Neutrophil (primary cell): ENCODE measurements at regions not wholly inside any gene's neighbourhood (a gene's known extent, or its start where the extent isn't known, plus 50 kb on each side); places are given as distances from the start of the nearest gene placed in this dataset.

Experiments used
- H3K27ac ChIP-seq: fragments of 200-600 bp; sonication (generic); 2 replicates; pipeline ENCODE4 v1.5.1; 2016; ENCODE audit warnings: mild to moderate bottlenecking, moderate library complexity
- H3K27me3 ChIP-seq: fragments of 200-600 bp; sonication (generic); 2 replicates; pipeline ENCODE4 v1.6.0; 2016; ENCODE audit warnings: mild to moderate bottlenecking
- H3K36me3 ChIP-seq: fragments of 200-600 bp; sonication (generic); 2 replicates; pipeline ENCODE4 v1.5.1; 2017
- H3K4me1 ChIP-seq, 2 experiments: fragments of 200-600 bp in 1 of 2; sonication (generic) in 1 of 2; 1 replicate in 1 of 2; 2 replicates in 1 of 2; pipeline versions ENCODE4 v1.5.1 to v1.6.1; 2013 to 2016; ENCODE audit warnings: low read depth in 1 of 2, low read length in 1 of 2, mild to moderate bottlenecking in 1 of 2, moderate library complexity in 1 of 2; ENCODE audit not compliant: control insufficient read depth in 1 of 2, insufficient read depth in 1 of 2
- H3K4me3 ChIP-seq, 2 experiments: fragments of 200-600 bp in 1 of 2; sonication (generic) in 1 of 2; 1 replicate in 1 of 2; 2 replicates in 1 of 2; pipeline ENCODE4 v1.5.1; 2013 to 2016; ENCODE audit warnings: low read depth in 1 of 2, low read length in 1 of 2, mild to moderate bottlenecking in 1 of 2, moderate library complexity in 1 of 2
- H3K9me3 ChIP-seq: fragments of 200-600 bp; sonication (generic); 2 replicates; pipeline ENCODE4 v1.5.1; 2016
- CTCF ChIP-seq: fragments of 200-600 bp; sonication (generic); IDR thresholded peaks from 2 replicates; pipeline ENCODE4 v1.5.1; 2016; ENCODE audit warnings: antibody characterized with exemption

- H3K9me3 ChIP-seq: no peaks in the 10 kb centered on the region
- TF ChIP-seq CTCF: no peak
- H3K36me3 ChIP-seq: no peaks in the 10 kb centered on the region
- no peak overlapping the region for H3K4me3 ChIP-seq
- H3K27me3 ChIP-seq: no peaks in the 10 kb centered on the region
- peaks cover 0 to 9% of the 10 kb centered on the region in 2 experiments for H3K4me1 ChIP-seq
- no peak overlapping the region for H3K27ac ChIP-seq
These were observed 723.8 kb downstream of the UQCRFS1 start for GRCh38 chr19:28489126-28489660.

GRCh38 chr19:28487999-28488398 is 725.0 kb downstream of the UQCRFS1 start:
- no peak for TF ChIP-seq CTCF
- Histone ChIP-seq H3K9me3 (no peaks in the 10 kb centered on the region), H3K36me3 (no peaks in the 10 kb centered on the region), H3K27ac (no peak overlapping the region), H3K4me3 (no peak overlapping the region), H3K4me1 (peaks cover 0 to 9% of the 10 kb centered on the region in 2 experiments), H3K27me3 (no peaks in the 10 kb centered on the region)

- TF ChIP-seq CTCF: no peak
- no peak overlapping the region for H3K27ac ChIP-seq
- H3K9me3 ChIP-seq: no peaks in the 10 kb centered on the region
- no peak overlapping the region for H3K4me3 ChIP-seq
- H3K36me3 ChIP-seq: no peaks in the 10 kb centered on the region
- H3K4me1 ChIP-seq: peaks cover 0 to 9% of the 10 kb centered on the region in 2 experiments
- H3K27me3 ChIP-seq: no peaks in the 10 kb centered on the region
These were observed 726.0 kb downstream of the UQCRFS1 start for GRCh38 chr19:28486926-28487325.

- H3K36me3 ChIP-seq: no peaks in the 10 kb centered on the region
- no peak overlapping the region for H3K4me3 ChIP-seq
- H3K27ac ChIP-seq: no peak overlapping the region
- peaks cover 2 to 12% of the 10 kb centered on the region in 2 experiments for H3K4me1 ChIP-seq
- H3K27me3 ChIP-seq: no peaks in the 10 kb centered on the region
- TF ChIP-seq CTCF: no peak
- H3K9me3 ChIP-seq: no peaks in the 10 kb centered on the region
These were observed 726.5 kb downstream of the UQCRFS1 start for GRCh38 chr19:28486473-28486872.

GRCh38 chr19:28485292-28485691 is 727.7 kb downstream of the UQCRFS1 start:
- no peaks in the 10 kb centered on the region for H3K36me3 ChIP-seq
- TF ChIP-seq CTCF: no peak
- no peak overlapping the region for H3K27ac ChIP-seq
- H3K4me3 ChIP-seq: no peak overlapping the region
- no peaks in the 10 kb centered on the region for H3K27me3 ChIP-seq
- no peaks in the 10 kb centered on the region for H3K9me3 ChIP-seq
- peaks cover 7 to 22% of the 10 kb centered on the region in 2 experiments for H3K4me1 ChIP-seq

- Histone ChIP-seq H3K36me3 (no peaks in the 10 kb centered on the region), H3K4me1 (peaks cover 7 to 13% of the 10 kb centered on the region in 2 experiments), H3K4me3 (no peak overlapping the region), H3K27me3 (no peaks in the 10 kb centered on the region), H3K27ac (no peak overlapping the region), H3K9me3 (no peaks in the 10 kb centered on the region)
- no peak for TF ChIP-seq CTCF
These were observed 729.8 kb downstream of the UQCRFS1 start for GRCh38 chr19:28483197-28483596.
